M059J (cell line): ENCODE measurements at regions not wholly inside any gene's neighbourhood (a gene's known extent, or its start where the extent isn't known, plus 50 kb on each side); places are given as distances from the start of the nearest gene placed in this dataset.
"Not testable (repeated sequence)": the region's sequence is repeated elsewhere in the genome, so short reads cannot be mapped to it uniquely, and the experiment has no call there.

Source experiments
- DNase-seq: peaks from one replicate; pipeline ENCODE4 v3.0.0-alpha.2; 2012; ENCODE audit warnings: low read depth

- DNase-seq, result no peak
Observed at GRCh38 chr1:78292361-78292760, 198.4 kb upstream of the PTGFR start.

GRCh38 chr1:78297836-78298235, 192.9 kb upstream of the PTGFR start:
- DNase-seq, result peak; percentile 33

GRCh38 chr1:78298349-78298748, 192.4 kb upstream of the PTGFR start:
- DNase-seq, result no peak

- peak; percentile 90 for DNase-seq
Observed at GRCh38 chr1:78301141-78301540, 189.6 kb upstream of the PTGFR start.

GRCh38 chr1:78303620-78304019, 187.2 kb upstream of the PTGFR start:
- DNase-seq, result peak; percentile 97

GRCh38 chr1:78304341-78304740, 186.4 kb upstream of the PTGFR start:
- DNase-seq, result no peak

GRCh38 chr1:78304761-78305160, 186.0 kb upstream of the PTGFR start:
- DNase-seq, result peak; percentile 53

- DNase-seq, result not testable (repeated sequence)
Observed at GRCh38 chr1:78310261-78310660, 180.5 kb upstream of the PTGFR start.

GRCh38 chr1:78318011-78318410, 172.8 kb upstream of the PTGFR start:
- no peak for DNase-seq

GRCh38 chr1:78319603-78320002, 171.2 kb upstream of the PTGFR start:
- DNase-seq, result no peak

GRCh38 chr1:78322928-78323680, 167.7 kb upstream of the PTGFR start:
- DNase-seq, result peak; percentile 75

GRCh38 chr1:78325293-78325692, 165.5 kb upstream of the PTGFR start:
- DNase-seq, result no peak

GRCh38 chr1:78329475-78329874, 161.3 kb upstream of the PTGFR start:
- DNase-seq, result no peak

- DNase-seq, result no peak
Observed at GRCh38 chr1:78331799-78332198, 159.0 kb upstream of the PTGFR start.

- DNase-seq, result no peak
Observed at GRCh38 chr1:78333502-78333901, 157.3 kb upstream of the PTGFR start.

- DNase-seq, result no peak
Observed at GRCh38 chr1:78334114-78334513, 156.7 kb upstream of the PTGFR start.

GRCh38 chr1:78334952-78335351, 155.8 kb upstream of the PTGFR start:
- no peak for DNase-seq

- not testable (repeated sequence) for DNase-seq
Observed at GRCh38 chr1:78336751-78337150, 154.0 kb upstream of the PTGFR start.

GRCh38 chr1:78339490-78339889, 151.3 kb upstream of the PTGFR start:
- DNase-seq, result peak; percentile 96

GRCh38 chr1:78340006-78340405, 150.8 kb upstream of the PTGFR start:
- peak; percentile 90 for DNase-seq

- DNase-seq, result peak; percentile 23
Observed at GRCh38 chr1:78348496-78349284, 142.1 kb upstream of the PTGFR start.

GRCh38 chr1:78351551-78352216, 139.1 kb upstream of the PTGFR start:
- DNase-seq, result no peak

- DNase-seq, result no peak
Observed at GRCh38 chr1:78355656-78356055, 135.1 kb upstream of the PTGFR start.
